HCT116 (cell line): ENCODE measurements at regions not wholly inside any gene's neighbourhood (a gene's known extent, or its start where the extent isn't known, plus 50 kb on each side); places are given as distances from the start of the nearest gene placed in this dataset.

Experiments used
- ATAC-seq: fragments of 200-7000 bp; cut with Tn5 transposase; 2 replicates; pipeline ENCODE4 v1.9.1; 2020; ENCODE audit warnings: mild to moderate bottlenecking, moderate library complexity
- BruUV-seq: library from RNA; stranded (reverse); fragments of 400-500 nt; replicated peaks from 2 replicates; lab custom pipeline; 2021; lab: Mats Ljungman, UMichigan
- CTCF ChIA-PET: fragments of 300-600 bp; sonication (Branson Sonifier 250); formaldehyde crosslinking; loops from one replicate; lab custom pipeline; 2021; ENCODE audit warnings: antibody characterized with exemption; lab: Charles Lee
- POLR2A ChIA-PET: fragments of 300-600, 350-600 bp; sonication (Branson Sonifier 250); formaldehyde crosslinking; loops from one replicate; lab custom pipeline; 2021; ENCODE audit warnings: antibody characterized with exemption; lab: Charles Lee
- RAD21 ChIA-PET, 2 experiments: fragments of 300-600 bp; sonication (Branson Sonifier 250); formaldehyde crosslinking; loops; one replicate each; lab custom pipeline; 2023; ENCODE audit warnings: low total read pairs in 2 of 2; ENCODE audit not compliant: uncharacterized antibody in 2 of 2, unreplicated experiment in 2 of 2, low non-redundant PET in 1 of 2; lab: Charles Lee
- DNase-seq: peaks from one replicate; pipeline ENCODE4 v3.0.0-alpha.2; 2010; ENCODE audit warnings: low read depth, low spot score
- H2AFZ ChIP-seq: fragments of 200-600 bp; shearing (Covaris generic), sonication (generic); 2 replicates; pipeline ENCODE4 v1.6.1; 2017; ENCODE audit warnings: low read depth, mixed run types, mixed read lengths, antibody characterized with exemption, low read length; ENCODE audit not compliant: poor library complexity, severe bottlenecking
- H3K27ac ChIP-seq: 2 replicates; pipeline ENCODE4 v1.5.1; 2012; ENCODE audit warnings: low read depth, low read length
- H3K27me3 ChIP-seq: fragments of 200-600 bp; sonication (generic); 2 replicates; pipeline ENCODE4 v1.6.1; 2016; ENCODE audit warnings: mixed run types, low read length, mixed read lengths; ENCODE audit not compliant: insufficient read depth
- H3K36me3 ChIP-seq, 2 experiments: fragments of 200-500 bp in 1 of 2; fragments of 200-600 bp in 1 of 2; sonication (Bioruptor generic) in 1 of 2; sonication (generic) in 1 of 2; 2 replicates each; pipeline versions ENCODE4 v1.5.1 to v1.6.1; 2014 to 2016; ENCODE audit warnings: low read length in 2 of 2, inconsistent platforms in 1 of 2, mixed read lengths in 1 of 2, mixed run types in 1 of 2; ENCODE audit not compliant: insufficient read depth in 2 of 2, control insufficient read depth in 1 of 2
- H3K4me1 ChIP-seq, 2 experiments: fragments of 200-600 bp in 1 of 2; sonication (generic) in 1 of 2; 2 replicates each; pipeline versions ENCODE4 v1.5.1 to v1.6.1; 2012 to 2017; ENCODE audit warnings: low read length in 2 of 2, inconsistent platforms in 1 of 2, mild to moderate bottlenecking in 1 of 2, mixed read lengths in 1 of 2, mixed run types in 1 of 2, moderate library complexity in 1 of 2; ENCODE audit not compliant: insufficient read depth in 2 of 2, control insufficient read depth in 1 of 2
- H3K4me2 ChIP-seq: fragments of 200-600 bp; sonication (generic); 2 replicates; pipeline ENCODE4 v1.6.1; 2017; ENCODE audit warnings: mixed run types, low read length, mixed read lengths
- H3K4me3 ChIP-seq, 2 experiments: fragments of 200-600 bp in 1 of 2; sonication (generic) in 1 of 2; replicated peaks in 1 of 2; 2 replicates each; pipeline ENCODE4 v1.5.1; 2011 to 2016; ENCODE audit warnings: low read length in 2 of 2, control low read depth in 1 of 2, low read depth in 1 of 2, mild to moderate bottlenecking in 1 of 2, mixed read lengths in 1 of 2, mixed run types in 1 of 2
- H3K79me2 ChIP-seq: fragments of 200-600 bp; sonication (generic); 2 replicates; pipeline ENCODE4 v1.6.1; 2017; ENCODE audit warnings: mild to moderate bottlenecking, mixed run types, low read length, moderate library complexity, mixed read lengths; ENCODE audit not compliant: insufficient read depth
- H3K9ac ChIP-seq: fragments of 200-600 bp; sonication (generic); 2 replicates; pipeline ENCODE4 v1.6.1; 2016; ENCODE audit warnings: low read length, mixed read lengths
- H3K9me2 ChIP-seq: fragments of 200-600 bp; sonication (generic), shearing (Covaris generic); 2 replicates; pipeline ENCODE4 v1.6.1; 2017; ENCODE audit warnings: mixed run types, mild to moderate bottlenecking, moderate library complexity; ENCODE audit not compliant: insufficient read depth
- H3K9me3 ChIP-seq, 2 experiments: fragments of 200-500 bp in 1 of 2; fragments of 200-600 bp in 1 of 2; sonication (Bioruptor generic) in 1 of 2; sonication (generic) in 1 of 2; 2 replicates each; pipeline ENCODE4 v1.6.1; 2014 to 2017; ENCODE audit warnings: low read length in 2 of 2, mixed read lengths in 2 of 2, inconsistent platforms in 1 of 2, low read depth in 1 of 2, mild to moderate bottlenecking in 1 of 2, mixed run types in 1 of 2, moderate library complexity in 1 of 2; ENCODE audit not compliant: control insufficient read depth in 1 of 2, insufficient read depth in 1 of 2
- H4K20me1 ChIP-seq: fragments of 200-600 bp; sonication (generic), shearing (Covaris generic); 2 replicates; pipeline ENCODE4 v1.6.1; 2017; ENCODE audit warnings: mixed run types, mild to moderate bottlenecking, moderate library complexity; ENCODE audit not compliant: insufficient read depth
- CEBPB ChIP-seq: IDR thresholded peaks from 2 replicates; pipeline ENCODE4 v1.6.1; 2012; ENCODE audit warnings: low read depth
- EGR1 ChIP-seq: IDR thresholded peaks from 2 replicates; pipeline ENCODE4 v1.6.1; 2012; ENCODE audit warnings: low read depth
- EZH2 ChIP-seq: fragments of 200-600 bp; sonication (generic); IDR thresholded peaks from 2 replicates; pipeline ENCODE4 v1.6.1; 2017; ENCODE audit warnings: antibody characterized with exemption, mixed run types
- EZH2phosphoT487 ChIP-seq: fragments of 200-600 bp; IDR thresholded peaks from 2 replicates; pipeline ENCODE4 v1.6.1; 2018; ENCODE audit warnings: antibody characterized with exemption, borderline replicate concordance
- JUND ChIP-seq: IDR thresholded peaks from 2 replicates; pipeline ENCODE4 v1.6.1; 2012
- POLR2A ChIP-seq: IDR thresholded peaks from 2 replicates; pipeline ENCODE4 v1.7.0; 2011; ENCODE audit warnings: borderline replicate concordance; ENCODE audit not compliant: insufficient read depth, insufficient read length; ENCODE audit errors: extremely low read depth
- REST ChIP-seq: IDR thresholded peaks from 2 replicates; pipeline ENCODE4 v1.6.1; 2012; ENCODE audit warnings: low read depth
- TCF7L2 ChIP-seq: IDR thresholded peaks from 2 replicates; pipeline ENCODE4 v1.7.0; 2011; ENCODE audit warnings: borderline replicate concordance, inconsistent platforms; ENCODE audit not compliant: insufficient read depth, insufficient read length; ENCODE audit errors: extremely low read depth
- ZFX ChIP-seq: fragments of 450-650 bp; IDR thresholded peaks from 2 replicates; pipeline ENCODE4 v1.6.1; 2017
- ZNF274 ChIP-seq: fragments of 200-500 bp; sonication (Bioruptor generic); IDR thresholded peaks from 2 replicates; pipeline ENCODE4 v1.6.1; 2014; ENCODE audit warnings: mild to moderate bottlenecking, low read depth, low read length, inconsistent platforms
- intact Hi-C: fragments of 100-400 bp; cut with micrococcal nuclease; formaldehyde crosslinking; loops from 2 replicates; pipeline ENCODE4 v1.10.0; 2022
- TF ChIP-seq, protein P1 (sequence below), 3 experiments: fragments of 200-600 bp in 1 of 3; sonication (generic) in 1 of 3; IDR thresholded peaks in 2 of 3; conservative IDR thresholded peaks in 1 of 3; 2 replicates each; pipeline ENCODE4 v1.5.1; 2012 to 2017; ENCODE audit warnings: low read depth in 2 of 3, low read length in 2 of 3, antibody characterized with exemption in 1 of 3, borderline replicate concordance in 1 of 3, control low read depth in 1 of 3, mild to moderate bottlenecking in 1 of 3, mixed read lengths in 1 of 3, mixed run types in 1 of 3, moderate library complexity in 1 of 3; ENCODE audit not compliant: insufficient read depth in 1 of 3
- TF ChIP-seq, protein P2 (sequence below): IDR thresholded peaks from 2 replicates; pipeline ENCODE4 v1.6.1; 2012

GRCh38 chr18:29883114-29883513, 1159.4 kb downstream of the DSC3 start:
- Histone ChIP-seq H3K36me3 (no peaks in the 10 kb centered on the region), H3K9me2 (no peaks in the 10 kb centered on the region), H4K20me1 (no peaks in the 10 kb centered on the region), H3K27ac (no peak overlapping the region), H3K9ac (no peak overlapping the region), H3K27me3 (no peaks in the 10 kb centered on the region), H3K4me2 (no peak overlapping the region), H3K79me2 (no peaks in the 10 kb centered on the region), H3K9me3 (no peaks in the 10 kb centered on the region), H2AFZ (no peak overlapping the region), H3K4me3 (no peak overlapping the region), H3K4me1 (no peaks in the 10 kb centered on the region)
- RAD21 ChIA-PET: no interaction called here
- DNase-seq (no peak), ATAC-seq (no peak)
- CTCF ChIA-PET: interaction anchor here (1.1 kb wide), 1 partner anchor 8 kb away, joined by 3 read pairs; no protein-coding TSS in a partner anchor
- no TSS peak for BruUV-seq
- TF ChIP-seq CEBPB: no peak
- TF ChIP-seq EGR1: no peak
- no peak for TF ChIP-seq JUND
- TF ChIP-seq POLR2A: no peak
- TF ChIP-seq, protein P1, sequence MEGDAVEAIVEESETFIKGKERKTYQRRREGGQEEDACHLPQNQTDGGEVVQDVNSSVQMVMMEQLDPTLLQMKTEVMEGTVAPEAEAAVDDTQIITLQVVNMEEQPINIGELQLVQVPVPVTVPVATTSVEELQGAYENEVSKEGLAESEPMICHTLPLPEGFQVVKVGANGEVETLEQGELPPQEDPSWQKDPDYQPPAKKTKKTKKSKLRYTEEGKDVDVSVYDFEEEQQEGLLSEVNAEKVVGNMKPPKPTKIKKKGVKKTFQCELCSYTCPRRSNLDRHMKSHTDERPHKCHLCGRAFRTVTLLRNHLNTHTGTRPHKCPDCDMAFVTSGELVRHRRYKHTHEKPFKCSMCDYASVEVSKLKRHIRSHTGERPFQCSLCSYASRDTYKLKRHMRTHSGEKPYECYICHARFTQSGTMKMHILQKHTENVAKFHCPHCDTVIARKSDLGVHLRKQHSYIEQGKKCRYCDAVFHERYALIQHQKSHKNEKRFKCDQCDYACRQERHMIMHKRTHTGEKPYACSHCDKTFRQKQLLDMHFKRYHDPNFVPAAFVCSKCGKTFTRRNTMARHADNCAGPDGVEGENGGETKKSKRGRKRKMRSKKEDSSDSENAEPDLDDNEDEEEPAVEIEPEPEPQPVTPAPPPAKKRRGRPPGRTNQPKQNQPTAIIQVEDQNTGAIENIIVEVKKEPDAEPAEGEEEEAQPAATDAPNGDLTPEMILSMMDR (IDR thresholded peaks at IDR 0.05 in 2 of 3, conservative IDR thresholded peaks at IDR 0.05 in 1 of 3; ENCODE audit: borderline replicate concordance in 1 of 3, insufficient read depth in 1 of 3, low read depth in 2 of 3, low read length in 2 of 3): no peak
- no peak for TF ChIP-seq ZFX
- no peak for TF ChIP-seq EZH2
- POLR2A ChIA-PET: no interaction called here
- intact Hi-C loops: loop anchor here (10.0 kb wide), 1 partner anchor 402 kb away; no protein-coding TSS in a partner anchor

DNA sequence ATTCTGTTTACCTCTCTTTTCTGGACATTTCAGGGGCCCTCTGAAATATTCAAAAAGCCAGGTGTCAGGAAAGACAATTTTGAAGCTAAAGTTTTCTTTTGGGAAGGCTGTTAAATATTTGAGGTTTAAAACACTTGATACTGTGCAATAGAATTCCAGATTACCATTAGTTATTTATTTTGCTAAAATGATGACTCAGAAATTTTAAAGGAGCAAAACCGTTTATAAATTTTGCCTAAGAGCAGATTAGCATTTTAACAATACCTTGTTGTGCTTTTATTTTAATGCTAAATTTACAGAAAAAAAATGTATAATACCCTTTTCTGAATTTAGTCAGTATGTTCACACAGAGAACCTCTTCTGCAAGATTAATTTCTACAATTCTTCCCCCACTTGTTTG, 1159.9 kb downstream of the DSC3 start:
- H3K27me3 ChIP-seq: no peaks in the 10 kb centered on the region
- no peaks in the 10 kb centered on the region for H3K9me3 ChIP-seq
- ChIA-PET RAD21 (no interaction called here), CTCF (no interaction called here), POLR2A (no interaction called here)
- intact Hi-C loops: loop anchor here (10.0 kb wide), 1 partner anchor 402 kb away; no protein-coding TSS in a partner anchor
- no peak overlapping the region for H3K9ac ChIP-seq
- no peak overlapping the region for H3K4me2 ChIP-seq
- no peaks in the 10 kb centered on the region for H3K9me2 ChIP-seq
- ATAC-seq (no peak), DNase-seq (no peak)
- no peaks in the 10 kb centered on the region for H4K20me1 ChIP-seq
- H3K79me2 ChIP-seq: no peaks in the 10 kb centered on the region
- no peak overlapping the region for H3K27ac ChIP-seq
- no TSS peak for BruUV-seq
- H3K4me3 ChIP-seq: no peak overlapping the region
- no peaks in the 10 kb centered on the region for H3K36me3 ChIP-seq
- H3K4me1 ChIP-seq: no peaks in the 10 kb centered on the region
- no peak overlapping the region for H2AFZ ChIP-seq
- no peak for TF ChIP-seq POLR2A
- TF ChIP-seq, protein P2, sequence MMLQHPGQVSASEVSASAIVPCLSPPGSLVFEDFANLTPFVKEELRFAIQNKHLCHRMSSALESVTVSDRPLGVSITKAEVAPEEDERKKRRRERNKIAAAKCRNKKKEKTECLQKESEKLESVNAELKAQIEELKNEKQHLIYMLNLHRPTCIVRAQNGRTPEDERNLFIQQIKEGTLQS: no peak
- no peak for TF ChIP-seq EGR1
- TF ChIP-seq TCF7L2: no peak
- no peak for TF ChIP-seq EZH2phosphoT487
- TF ChIP-seq REST: no peak
- no peak for TF ChIP-seq JUND
- no peak for TF ChIP-seq ZFX
- no peak for TF ChIP-seq ZNF274
